ENCODE measurements at regions not wholly inside any gene's neighbourhood (a gene's known extent, or its start where the extent isn't known, plus 50 kb on each side); places are given as distances from the start of the nearest gene placed in this dataset.

GRCh38 chr1:169044296-169044695, 62.2 kb upstream of the ATP1B1 start:
- H3K4me1 ChIP-seq (ENCODE audit: low read depth): peaks cover 19% of the 10 kb centered on the region
- H3K27me3 ChIP-seq: no peaks in the 10 kb centered on the region
- DNase-seq (ENCODE audit: low read depth in 1 of 2, low spot score in 1 of 2): no peak
- no peaks in the 10 kb centered on the region for H3K36me3 ChIP-seq
- H3K9me3 ChIP-seq (ENCODE audit: low read depth): no peaks in the 10 kb centered on the region
- H3K4me3 ChIP-seq: no peak overlapping the region
- H3K27ac ChIP-seq: no peak overlapping the region
- TF ChIP-seq, protein P1, sequence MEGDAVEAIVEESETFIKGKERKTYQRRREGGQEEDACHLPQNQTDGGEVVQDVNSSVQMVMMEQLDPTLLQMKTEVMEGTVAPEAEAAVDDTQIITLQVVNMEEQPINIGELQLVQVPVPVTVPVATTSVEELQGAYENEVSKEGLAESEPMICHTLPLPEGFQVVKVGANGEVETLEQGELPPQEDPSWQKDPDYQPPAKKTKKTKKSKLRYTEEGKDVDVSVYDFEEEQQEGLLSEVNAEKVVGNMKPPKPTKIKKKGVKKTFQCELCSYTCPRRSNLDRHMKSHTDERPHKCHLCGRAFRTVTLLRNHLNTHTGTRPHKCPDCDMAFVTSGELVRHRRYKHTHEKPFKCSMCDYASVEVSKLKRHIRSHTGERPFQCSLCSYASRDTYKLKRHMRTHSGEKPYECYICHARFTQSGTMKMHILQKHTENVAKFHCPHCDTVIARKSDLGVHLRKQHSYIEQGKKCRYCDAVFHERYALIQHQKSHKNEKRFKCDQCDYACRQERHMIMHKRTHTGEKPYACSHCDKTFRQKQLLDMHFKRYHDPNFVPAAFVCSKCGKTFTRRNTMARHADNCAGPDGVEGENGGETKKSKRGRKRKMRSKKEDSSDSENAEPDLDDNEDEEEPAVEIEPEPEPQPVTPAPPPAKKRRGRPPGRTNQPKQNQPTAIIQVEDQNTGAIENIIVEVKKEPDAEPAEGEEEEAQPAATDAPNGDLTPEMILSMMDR (IDR thresholded peaks at IDR 0.05; ENCODE audit: low read depth, low read length): no peak

DNA sequence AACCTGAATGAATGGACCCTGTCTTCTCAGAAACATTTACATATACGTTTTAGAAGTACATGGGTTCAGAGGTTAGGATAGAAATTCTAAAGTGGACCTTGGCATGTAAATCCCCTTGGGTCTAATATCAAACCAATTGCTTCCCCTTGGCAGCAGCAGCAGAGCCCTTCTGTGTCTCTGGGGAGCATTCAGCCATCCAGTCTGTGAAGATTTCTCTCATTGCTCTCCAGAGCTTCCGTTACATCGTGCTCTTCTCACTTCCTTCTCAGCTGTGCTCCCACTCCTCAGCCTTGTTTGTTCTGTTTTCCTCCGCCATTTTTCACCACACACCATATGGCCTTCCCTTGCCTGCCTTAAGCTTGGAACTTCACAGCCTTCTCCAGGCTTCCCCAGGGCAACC, 61.5 kb upstream of the ATP1B1 start:
- H3K9me3 ChIP-seq (ENCODE audit: low read depth): no peaks in the 10 kb centered on the region
- no peak overlapping the region for H3K4me3 ChIP-seq
- no peak for DNase-seq (ENCODE audit: low read depth in 1 of 2, low spot score in 1 of 2)
- H3K4me1 ChIP-seq (ENCODE audit: low read depth): peaks cover 19% of the 10 kb centered on the region
- H3K27me3 ChIP-seq: no peaks in the 10 kb centered on the region
- no peak overlapping the region for H3K27ac ChIP-seq
- no peaks in the 10 kb centered on the region for H3K36me3 ChIP-seq
- TF ChIP-seq, protein P1 (IDR thresholded peaks at IDR 0.05; ENCODE audit: low read depth, low read length): no peak

DNA sequence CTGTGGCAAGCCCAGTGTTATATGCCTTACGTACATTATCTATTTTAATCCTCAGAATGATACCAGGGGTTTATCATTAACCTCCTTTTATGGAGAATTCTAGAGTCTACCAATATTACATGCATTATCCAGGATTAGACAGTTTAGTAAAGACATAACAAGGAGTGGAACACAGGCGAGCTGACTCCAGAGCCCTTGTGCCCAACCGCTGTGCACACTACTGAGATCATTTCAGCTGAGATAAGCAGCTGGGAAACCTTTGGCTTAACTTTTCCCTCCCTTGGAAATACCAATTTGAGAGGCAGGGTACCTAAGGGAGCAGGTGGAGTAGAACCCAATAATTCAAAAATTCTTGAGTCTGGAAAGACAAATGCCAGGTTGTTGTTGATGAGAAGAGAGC, 59.8 kb upstream of the ATP1B1 start:
- no peak for DNase-seq (ENCODE audit: low read depth in 1 of 2, low spot score in 1 of 2)
- no peaks in the 10 kb centered on the region for H3K27me3 ChIP-seq

DNA sequence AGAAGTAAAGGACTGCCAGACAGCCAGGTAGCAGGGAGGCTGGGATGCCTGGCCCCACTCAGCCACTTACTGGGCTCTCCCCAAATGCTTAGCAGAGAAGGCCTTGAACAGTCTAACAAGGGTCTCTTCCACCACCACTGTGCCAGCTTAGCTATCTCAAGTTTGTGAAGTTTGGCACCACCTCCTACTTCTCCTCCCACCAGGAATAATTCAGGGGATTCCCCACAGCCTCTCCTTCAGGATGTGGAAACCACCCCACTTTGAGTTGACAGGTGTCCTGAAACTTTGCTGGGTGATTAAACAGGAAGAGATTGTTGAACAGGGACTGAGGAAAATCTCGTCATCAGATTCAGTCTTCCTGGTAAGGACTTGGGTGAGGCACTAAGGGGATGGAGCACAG, 59.4 kb upstream of the ATP1B1 start:
- no peak overlapping the region for H3K4me3 ChIP-seq
- TF ChIP-seq, protein P1 (IDR thresholded peaks at IDR 0.05; ENCODE audit: low read depth, low read length): no peak

More for the DNA sequence above, 59.8 kb upstream of the ATP1B1 start:
- H3K27ac ChIP-seq: no peak overlapping the region
- peaks cover 19% of the 10 kb centered on the region for H3K4me1 ChIP-seq (ENCODE audit: low read depth)
- TF ChIP-seq, protein P1 (IDR thresholded peaks at IDR 0.05; ENCODE audit: low read depth, low read length): no peak
- no peaks in the 10 kb centered on the region for H3K36me3 ChIP-seq
- no peaks in the 10 kb centered on the region for H3K9me3 ChIP-seq (ENCODE audit: low read depth)
- H3K4me3 ChIP-seq: no peak overlapping the region

DNA sequence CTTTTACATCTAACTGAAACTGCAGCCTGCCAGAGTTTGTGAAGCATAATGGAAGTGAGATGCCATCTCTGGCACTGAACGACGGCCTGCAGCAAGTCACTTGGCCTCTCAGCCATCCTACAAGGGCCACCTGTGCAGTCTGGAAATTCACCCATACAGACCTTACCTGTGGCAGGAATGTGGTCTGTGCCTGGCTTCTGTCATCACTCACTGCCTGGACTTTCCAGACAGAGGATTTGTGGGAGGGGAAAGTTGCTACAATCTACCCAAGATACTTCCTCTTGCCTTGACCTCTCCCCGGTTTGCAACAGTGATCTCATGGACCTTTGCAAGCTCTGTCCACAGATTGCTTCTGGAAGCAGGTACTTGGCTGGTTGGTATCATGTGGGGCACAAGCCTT, 58.4 kb upstream of the ATP1B1 start:
- Histone ChIP-seq H3K4me1 (ENCODE audit: low read depth) (peaks cover 19% of the 10 kb centered on the region), H3K4me3 (no peak overlapping the region), H3K27me3 (no peaks in the 10 kb centered on the region), H3K9me3 (ENCODE audit: low read depth) (no peaks in the 10 kb centered on the region), H3K36me3 (no peaks in the 10 kb centered on the region), H3K27ac (no peak overlapping the region)
- TF ChIP-seq, protein P1 (IDR thresholded peaks at IDR 0.05; ENCODE audit: low read depth, low read length): no peak
- no peak for DNase-seq (ENCODE audit: low read depth in 1 of 2, low spot score in 1 of 2)

More for the DNA sequence above, 59.4 kb upstream of the ATP1B1 start:
- DNase-seq (ENCODE audit: low read depth in 1 of 2, low spot score in 1 of 2): no peak
- H3K27ac ChIP-seq: no peak overlapping the region
- no peaks in the 10 kb centered on the region for H3K27me3 ChIP-seq
- no peaks in the 10 kb centered on the region for H3K9me3 ChIP-seq (ENCODE audit: low read depth)
- H3K36me3 ChIP-seq: no peaks in the 10 kb centered on the region
- H3K4me1 ChIP-seq (ENCODE audit: low read depth): peaks cover 19% of the 10 kb centered on the region

Measured in cardiac muscle cell (in vitro differentiated cells and primary cell).